ENCODE measurements at regions not wholly inside any gene's neighbourhood (a gene's known extent, or its start where the extent isn't known, plus 50 kb on each side); places are given as distances from the start of the nearest gene placed in this dataset.
A peak's percentile ranks its signal among the peaks of the same experiment; 100 is the strongest.

GRCh38 chr9:118532592-118532991, 828.4 kb downstream of the TLR4 start:
- no peak for DNase-seq

- no peak for DNase-seq
These were observed 828.9 kb downstream of the TLR4 start for GRCh38 chr9:118533101-118533500.

- DNase-seq = no peak
These were observed 829.6 kb downstream of the TLR4 start for GRCh38 chr9:118533850-118534249.

GRCh38 chr9:118536153-118536552, 832.0 kb downstream of the TLR4 start:
- DNase-seq = no peak

GRCh38 chr9:118538959-118539358, 830.3 kb downstream of the BRINP1 start:
- no peak for DNase-seq

GRCh38 chr9:118553465-118553864, 815.8 kb downstream of the BRINP1 start:
- no peak for DNase-seq

- DNase-seq = no peak
These were observed 814.2 kb downstream of the BRINP1 start for GRCh38 chr9:118554987-118555386.

GRCh38 chr9:118558026-118558425, 811.2 kb downstream of the BRINP1 start:
- DNase-seq = no peak

GRCh38 chr9:118558891-118559290, 810.3 kb downstream of the BRINP1 start:
- no peak for DNase-seq

- DNase-seq = no peak
These were observed 808.2 kb downstream of the BRINP1 start for GRCh38 chr9:118561051-118561450.

GRCh38 chr9:118563677-118564076, 805.6 kb downstream of the BRINP1 start:
- DNase-seq = no peak

- no peak for DNase-seq
These were observed 801.4 kb downstream of the BRINP1 start for GRCh38 chr9:118567861-118568260.

- DNase-seq = no peak
These were observed 800.5 kb downstream of the BRINP1 start for GRCh38 chr9:118568704-118569103.

GRCh38 chr9:118569148-118569547, 800.1 kb downstream of the BRINP1 start:
- no peak for DNase-seq

GRCh38 chr9:118570066-118570465, 799.2 kb downstream of the BRINP1 start:
- DNase-seq = no peak

GRCh38 chr9:118575341-118576070, 793.7 kb downstream of the BRINP1 start:
- DNase-seq = no peak

GRCh38 chr9:118577121-118577520, 792.1 kb downstream of the BRINP1 start:
- DNase-seq = no peak

GRCh38 chr9:118578467-118578866, 790.8 kb downstream of the BRINP1 start:
- DNase-seq = no peak

GRCh38 chr9:118583414-118583813, 785.8 kb downstream of the BRINP1 start:
- no peak for DNase-seq

- DNase-seq = no peak
These were observed 782.3 kb downstream of the BRINP1 start for GRCh38 chr9:118586978-118587377.

GRCh38 chr9:118594428-118594827, 774.8 kb downstream of the BRINP1 start:
- DNase-seq = no peak

- DNase-seq = peak; percentile 1 to 52
These were observed 773.4 kb downstream of the BRINP1 start for GRCh38 chr9:118595719-118596305.

GRCh38 chr9:118596374-118597015, 772.7 kb downstream of the BRINP1 start:
- DNase-seq = no peak

GRCh38 chr9:118606668-118607067, 762.6 kb downstream of the BRINP1 start:
- no peak for DNase-seq

All from NCI-H446 (cell line).